ENCODE measurements at regions not wholly inside any gene's neighbourhood (a gene's known extent, or its start where the extent isn't known, plus 50 kb on each side); places are given as distances from the start of the nearest gene placed in this dataset.

GRCh38 chr21:39105341-39105765, 77.9 kb downstream of the PSMG1 start:
- no peak for DNase-seq

GRCh38 chr21:39104911-39105310, 78.3 kb downstream of the PSMG1 start:
- no peak for DNase-seq

- no peak for DNase-seq
Measured at GRCh38 chr21:39103689-39104088, 79.6 kb downstream of the PSMG1 start.

- DNase-seq = no peak
Measured at GRCh38 chr21:39099859-39100258, 83.4 kb downstream of the PSMG1 start.

- no peak for DNase-seq
Measured at GRCh38 chr21:39098696-39099200, 84.5 kb downstream of the PSMG1 start.

DNA sequence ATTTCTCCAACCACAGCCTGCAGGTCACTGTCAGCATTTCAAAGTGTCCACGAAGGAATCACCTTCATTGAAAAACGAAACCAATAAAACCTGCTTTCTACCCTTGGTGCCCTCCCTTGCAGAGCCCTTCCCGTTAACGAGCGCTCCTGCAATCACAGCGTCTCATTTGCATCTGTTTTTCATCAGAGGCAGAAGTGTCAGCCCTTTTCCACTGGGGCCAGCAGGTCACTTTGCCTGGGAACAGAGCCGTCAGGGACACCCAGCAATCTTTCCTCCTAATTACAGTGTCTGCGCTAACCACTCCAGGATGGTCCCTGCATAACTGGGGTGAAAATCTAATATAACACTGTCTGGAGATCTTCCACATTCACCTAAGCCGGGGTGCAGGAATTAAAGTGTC, 85.3 kb downstream of the PSMG1 start:
- DNase-seq = no peak

DNA sequence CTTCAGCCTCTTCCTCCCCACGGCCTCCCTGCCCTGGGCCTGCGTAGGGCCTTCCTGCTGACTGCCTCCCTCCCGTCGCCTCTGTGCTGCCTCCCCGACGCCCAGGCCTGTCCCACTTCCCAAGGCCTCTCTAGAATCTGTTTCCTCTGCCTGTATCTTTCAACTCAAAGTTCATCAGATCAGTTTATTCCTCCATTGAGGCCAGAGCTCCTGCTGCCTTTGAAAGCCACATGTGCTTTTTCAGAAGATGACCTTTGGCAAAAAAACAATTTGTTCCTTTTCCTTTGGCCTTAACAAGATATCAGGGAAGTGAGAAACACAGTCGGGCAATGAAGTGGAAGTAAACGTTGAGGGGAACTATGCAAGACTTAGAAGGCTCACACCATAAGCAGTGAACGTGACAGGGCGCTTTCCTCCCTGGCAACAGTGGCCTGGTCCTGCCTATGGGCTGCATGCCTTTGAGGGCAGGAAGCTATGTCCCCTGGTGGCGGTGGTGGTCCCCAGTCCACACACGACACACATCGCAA, 85.9 kb downstream of the PSMG1 start:
- no peak for DNase-seq

DNA sequence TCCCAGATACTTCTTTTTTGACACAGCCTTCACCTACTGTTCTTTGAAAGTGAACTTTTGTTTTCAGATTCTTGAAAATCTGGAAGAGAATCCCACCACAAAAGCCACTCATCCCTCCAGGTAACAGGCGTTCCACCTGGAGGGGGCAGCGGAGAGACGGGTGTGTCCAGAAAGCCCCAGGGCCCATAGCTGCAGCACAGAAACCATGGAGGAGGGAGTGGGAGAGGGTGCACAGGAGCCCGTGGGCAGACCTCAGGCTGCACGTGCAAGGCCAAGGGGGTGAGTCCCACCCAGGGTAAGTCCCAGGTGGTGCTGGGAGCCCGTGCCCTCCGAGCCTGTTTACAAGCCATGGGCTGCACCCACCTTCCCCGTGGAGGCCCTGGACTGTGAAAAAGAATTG, 86.5 kb downstream of the PSMG1 start:
- DNase-seq = no peak

- no peak for DNase-seq
Measured at GRCh38 chr21:39095681-39096080, 87.6 kb downstream of the PSMG1 start.

- DNase-seq = no peak
Measured at GRCh38 chr21:39094847-39095579, 88.2 kb downstream of the PSMG1 start.

DNA sequence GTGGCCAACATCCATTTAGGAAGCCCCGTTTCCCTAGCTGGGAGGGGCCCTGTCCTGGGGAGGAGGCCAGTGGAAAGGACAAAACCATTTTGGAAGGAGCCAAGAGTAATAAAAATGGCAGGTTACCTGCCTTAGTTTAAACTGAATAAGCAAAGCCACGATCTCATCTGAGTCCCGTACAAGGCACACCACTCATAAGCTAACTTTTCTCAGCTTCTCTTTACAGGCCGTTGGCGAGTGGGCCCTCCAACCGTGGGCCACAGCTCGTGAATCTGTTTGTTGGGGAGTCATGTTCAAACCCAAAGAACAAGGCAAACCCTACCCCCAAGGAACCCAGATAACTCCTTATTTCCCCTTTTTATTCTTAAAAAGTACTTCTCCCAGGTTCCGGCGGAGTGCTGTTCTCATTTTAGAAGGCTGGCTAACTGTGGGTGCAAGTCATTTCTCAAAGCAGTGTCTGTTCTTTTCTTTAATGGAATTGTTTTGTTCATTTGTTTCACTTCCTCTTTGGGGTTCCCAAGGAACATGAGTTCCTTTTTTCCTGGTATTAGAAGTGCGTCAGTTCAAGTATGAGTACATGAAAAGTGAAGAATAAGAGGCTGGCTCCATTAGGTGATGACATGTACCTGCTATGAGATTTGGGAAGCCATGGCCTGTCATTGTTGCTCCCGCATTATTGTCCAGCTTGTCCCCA, 89.0 kb downstream of the PSMG1 start:
- no peak for DNase-seq

- no peak for DNase-seq
Measured at GRCh38 chr21:39093526-39093925, 89.7 kb downstream of the PSMG1 start.

DNA sequence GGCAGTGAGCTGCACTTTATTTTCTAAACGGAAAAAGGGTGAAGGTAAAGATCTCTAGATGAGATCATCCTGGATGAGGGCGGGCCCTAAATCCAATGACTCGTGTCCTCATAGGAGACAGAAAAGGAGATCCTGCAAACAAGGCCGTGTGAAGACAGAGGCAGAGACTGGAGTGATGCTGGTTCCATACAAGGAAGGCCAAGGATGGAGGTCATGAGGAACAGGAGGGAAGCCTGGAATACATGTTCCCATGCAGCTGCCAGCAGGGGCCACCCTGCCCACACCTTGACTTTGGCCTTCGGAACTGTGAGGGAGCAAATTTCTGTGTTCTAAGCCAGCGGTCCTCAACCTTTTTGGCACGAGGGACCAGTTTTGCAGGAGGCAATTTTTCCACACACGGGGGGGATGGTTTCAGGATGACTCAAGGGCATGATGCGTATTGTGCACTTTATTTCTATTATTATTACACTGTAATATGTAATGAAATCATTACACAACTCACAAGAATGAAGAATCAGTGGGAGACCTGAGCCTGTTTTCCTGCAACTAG, 94.3 kb downstream of the PSMG1 start:
- no peak for DNase-seq

DNA sequence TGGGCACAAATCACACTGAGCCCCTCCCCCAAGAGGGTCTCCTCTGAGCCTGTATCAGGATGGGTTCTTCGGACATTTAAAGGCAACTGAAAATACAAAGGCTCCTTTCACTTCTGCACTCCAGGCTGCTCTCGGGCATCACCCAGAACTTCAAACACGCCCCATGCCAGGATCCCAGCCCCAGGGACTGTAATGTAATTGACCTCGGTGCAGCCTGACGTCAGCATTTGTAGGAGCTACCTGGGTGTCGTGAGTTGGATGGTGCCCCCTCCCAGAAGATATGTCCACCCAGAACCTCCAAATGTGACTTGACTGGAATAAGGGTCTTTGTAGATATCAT, 95.2 kb downstream of the PSMG1 start:
- no peak for DNase-seq

DNA sequence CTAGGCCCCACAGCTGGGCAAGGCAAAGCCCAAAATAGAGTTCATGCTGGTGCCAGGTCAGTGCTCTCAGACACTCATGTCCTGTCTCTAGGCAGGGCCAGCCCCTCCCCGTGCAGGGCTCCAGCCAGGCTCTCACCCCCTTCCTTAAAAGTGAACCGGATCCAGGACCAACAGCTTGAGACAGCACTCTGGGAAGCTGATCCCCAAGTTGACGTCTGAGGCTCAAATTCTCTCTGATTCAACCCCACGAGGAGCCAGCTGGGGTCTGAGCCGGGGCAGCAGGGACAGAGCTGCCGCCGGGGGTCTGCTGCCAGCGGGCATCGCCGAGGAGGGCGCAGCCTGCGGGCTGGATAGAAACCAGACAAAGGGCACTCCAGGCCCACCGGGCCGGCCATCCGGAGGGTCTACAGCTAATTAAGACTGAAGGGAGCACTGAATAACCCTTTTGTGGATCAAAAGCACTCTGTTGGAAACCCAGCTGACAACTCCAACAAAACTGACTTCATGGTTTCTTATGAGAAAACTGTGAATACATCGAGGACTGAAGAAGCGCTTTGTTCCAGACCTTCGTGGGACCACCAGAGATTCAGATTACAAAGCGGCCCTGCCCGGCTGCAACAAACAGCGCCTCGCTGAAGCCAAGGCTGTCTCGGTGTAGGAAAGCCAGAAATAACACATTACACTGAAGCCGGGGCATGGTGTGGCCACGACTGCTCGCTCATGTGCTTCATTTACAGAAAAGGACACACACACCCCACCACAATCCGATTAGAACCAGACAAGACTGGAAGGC, 95.8 kb downstream of the PSMG1 start:
- DNase-seq = no peak

DNA sequence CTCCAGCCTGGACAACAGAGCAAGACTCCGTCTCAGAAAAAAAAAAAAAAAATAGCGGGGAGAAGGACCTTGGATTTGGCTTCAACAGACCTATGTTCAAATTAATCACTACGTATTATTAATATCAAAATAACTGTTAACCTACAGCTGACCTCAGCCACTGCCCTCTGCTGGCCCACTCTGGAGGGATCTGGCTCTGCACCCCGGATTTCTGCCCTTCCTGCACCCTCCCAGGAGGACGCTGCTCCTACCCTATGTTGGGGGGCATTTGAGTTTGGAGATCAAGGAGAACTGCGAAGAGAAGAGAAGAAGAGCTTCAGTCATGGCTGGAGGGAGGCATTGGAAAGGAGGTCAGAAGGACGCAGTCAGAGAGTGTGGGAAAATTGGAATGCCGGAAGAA, 96.7 kb downstream of the PSMG1 start:
- DNase-seq = no peak

GRCh38 chr21:39085843-39086405, 97.3 kb downstream of the PSMG1 start:
- no peak for DNase-seq

DNA sequence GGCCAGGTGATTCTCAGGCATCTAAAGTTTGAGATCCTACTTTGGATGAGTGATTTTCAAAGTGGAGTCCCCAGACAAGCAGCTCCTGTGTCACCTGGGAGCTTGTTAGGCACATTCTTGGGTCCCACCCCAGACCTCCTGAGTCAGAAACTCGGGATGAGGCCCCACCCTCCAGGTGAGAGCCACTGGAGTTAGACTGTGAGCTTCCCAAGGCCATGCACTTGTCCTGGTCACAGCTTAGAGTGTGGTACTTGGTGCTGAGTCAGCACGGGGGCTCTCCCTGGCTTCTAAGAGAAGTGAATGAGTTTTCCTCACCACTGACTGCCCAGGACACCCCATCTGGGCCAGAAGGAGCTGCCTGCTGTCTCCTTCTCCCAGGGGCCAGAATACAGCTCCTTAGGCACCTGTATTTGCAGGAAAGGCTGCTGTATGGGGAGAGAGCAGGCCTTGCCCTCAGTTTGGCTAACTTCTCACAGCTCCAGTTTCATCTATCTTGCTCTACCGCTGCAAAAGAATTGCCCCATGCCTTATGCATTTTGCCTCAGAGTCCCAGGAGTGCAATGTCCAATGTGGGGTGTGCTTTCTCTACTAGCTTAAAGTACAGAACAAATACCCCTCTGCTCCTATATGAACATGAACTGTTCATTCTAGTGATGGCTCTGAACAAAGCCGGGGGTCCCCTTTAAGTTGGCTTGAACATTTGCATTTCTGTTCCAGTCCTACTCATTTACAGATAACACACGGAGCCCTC, 98.1 kb downstream of the PSMG1 start:
- no peak for DNase-seq

GRCh38 chr21:39084073-39084472, 99.2 kb downstream of the PSMG1 start:
- no peak for DNase-seq

DNA sequence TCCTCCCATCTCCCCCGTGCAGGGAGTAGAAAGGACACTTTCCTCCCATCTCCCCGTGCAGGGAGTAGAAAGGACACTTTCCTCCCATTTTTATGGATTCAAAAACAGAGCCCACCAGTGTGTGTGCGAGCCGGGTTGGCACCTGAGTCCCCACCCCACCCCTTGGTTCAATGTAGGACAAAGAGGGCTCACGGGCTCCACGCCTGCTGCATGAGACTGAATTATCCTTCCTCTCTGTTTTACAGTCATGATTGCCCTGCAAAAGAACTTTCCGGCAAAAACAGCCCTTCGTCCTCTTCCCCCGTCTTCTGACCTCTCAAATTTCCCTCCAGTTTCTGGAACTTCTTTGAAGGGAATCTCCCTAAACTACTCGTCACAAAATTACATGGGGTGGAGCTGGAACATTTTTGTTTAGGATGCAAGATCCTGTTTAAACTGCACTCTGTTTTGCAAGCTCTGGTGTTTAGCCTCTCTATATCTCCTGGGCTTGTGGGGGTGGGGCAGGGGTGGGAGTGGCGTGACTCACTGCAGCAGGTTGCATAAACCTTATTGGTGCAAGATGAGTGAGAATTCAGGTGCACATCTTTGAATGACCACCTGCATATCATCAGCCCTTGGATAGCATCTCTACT, 99.8 kb downstream of the PSMG1 start:
- no peak for DNase-seq

GRCh38 chr21:39082656-39083376, 100.4 kb downstream of the PSMG1 start:
- no peak for DNase-seq

Data from activated CD4-positive, CD25-positive, alpha-beta regulatory T cell treated with anti-CD3 and anti-CD28 coated beads, Interleukin-2, amount 50 U/mL, for 72 hours (primary cell).